Ishikawa (cell line): ENCODE measurements at regions not wholly inside any gene's neighbourhood (a gene's known extent, or its start where the extent isn't known, plus 50 kb on each side); places are given as distances from the start of the nearest gene placed in this dataset.
A peak's percentile ranks its signal among the peaks of the same experiment; 100 is the strongest.

Source experiments
- CEBPB ChIP-seq: IDR thresholded peaks from 2 replicates; pipeline ENCODE4 v1.6.1; 2012
- CREB1 ChIP-seq: IDR thresholded peaks from 2 replicates; pipeline ENCODE4 v1.6.1; 2012; ENCODE audit warnings: low read depth
- EGR1 ChIP-seq: IDR thresholded peaks from 2 replicates; pipeline ENCODE4 v1.6.1; 2012
- EP300 ChIP-seq: IDR thresholded peaks from 2 replicates; pipeline ENCODE4 v1.6.1; 2012; ENCODE audit warnings: borderline replicate concordance
- FOXM1 ChIP-seq: IDR thresholded peaks from 2 replicates; pipeline ENCODE4 v1.6.1; 2012; ENCODE audit warnings: low read depth, borderline replicate concordance
- NFIC ChIP-seq: IDR thresholded peaks from 2 replicates; pipeline ENCODE4 v1.6.1; 2012
- RAD21 ChIP-seq: IDR thresholded peaks from 2 replicates; pipeline ENCODE4 v1.6.1; 2012; ENCODE audit warnings: low read depth
- TAF1 ChIP-seq: IDR thresholded peaks from 2 replicates; pipeline ENCODE4 v1.6.1; 2012; ENCODE audit warnings: low read depth, mild to moderate bottlenecking
- TCF12 ChIP-seq: IDR thresholded peaks from 2 replicates; pipeline ENCODE4 v1.6.1; 2012; ENCODE audit warnings: low read depth
- TEAD4 ChIP-seq: IDR thresholded peaks from 2 replicates; pipeline ENCODE4 v1.6.1; 2012
- YY1 ChIP-seq: IDR thresholded peaks from 2 replicates; pipeline ENCODE4 v1.6.1; 2012; ENCODE audit warnings: low read depth
- ZBTB7A ChIP-seq: IDR thresholded peaks from 2 replicates; pipeline ENCODE4 v1.6.1; 2012; ENCODE audit warnings: low read depth
- TF ChIP-seq, protein P1 (sequence below): IDR thresholded peaks from 2 replicates; pipeline ENCODE4 v1.6.1; 2012
- TF ChIP-seq, protein P2 (sequence below): IDR thresholded peaks from 2 replicates; pipeline ENCODE4 v1.6.1; 2012
- TF ChIP-seq, protein P3 (sequence below): IDR thresholded peaks from 2 replicates; pipeline ENCODE4 v1.6.1; 2012; ENCODE audit warnings: low read depth, mild to moderate bottlenecking

DNA sequence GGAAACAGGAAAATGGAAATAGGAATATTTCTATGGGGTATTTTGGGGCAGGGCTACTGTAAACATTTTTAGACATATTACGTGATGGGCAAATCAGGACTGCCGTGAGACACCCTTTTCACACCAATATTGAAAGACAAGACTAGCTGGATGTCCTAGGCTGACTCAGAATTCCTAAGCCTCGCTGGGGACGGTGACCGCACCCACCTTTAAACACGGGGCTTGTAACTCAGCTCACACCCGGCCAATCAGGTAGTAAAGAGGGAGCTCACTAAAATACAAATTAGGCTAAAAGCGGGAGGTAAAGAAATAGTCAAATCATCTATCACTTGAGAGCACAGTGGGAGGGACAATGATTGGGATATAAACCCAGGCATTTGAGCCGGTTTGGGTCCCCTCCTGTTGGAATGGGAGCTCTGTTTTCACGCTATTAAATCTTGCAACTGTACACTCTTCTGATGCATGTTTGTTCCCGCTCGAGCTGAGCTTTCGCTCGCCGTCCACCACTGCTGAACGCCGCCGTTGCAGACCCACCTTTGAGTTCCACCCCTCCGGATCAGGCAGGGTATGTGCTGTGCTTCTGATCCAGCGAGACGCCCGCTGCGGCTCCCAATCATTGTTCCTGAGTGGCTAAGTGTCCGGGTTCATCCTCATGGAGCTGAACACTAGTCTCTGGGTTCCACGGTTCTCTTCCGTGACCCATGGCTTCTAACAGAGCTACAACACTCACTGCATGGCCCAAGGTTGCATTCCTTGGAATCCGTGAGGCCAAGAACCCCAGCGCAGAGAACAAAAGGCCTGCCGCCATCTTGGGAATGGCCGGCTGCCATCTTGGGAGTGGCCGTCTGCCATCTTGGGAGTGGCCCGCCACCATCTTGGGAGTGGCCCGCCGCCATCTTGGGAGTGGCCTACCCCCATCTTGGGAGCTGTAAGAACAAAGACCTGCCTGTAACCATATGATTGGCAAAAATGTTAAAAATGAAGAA, 152.6 kb downstream of the CRLF2 start:
- no peak for TF ChIP-seq CREB1
- TF ChIP-seq YY1 = peak; percentile 82

DNA sequence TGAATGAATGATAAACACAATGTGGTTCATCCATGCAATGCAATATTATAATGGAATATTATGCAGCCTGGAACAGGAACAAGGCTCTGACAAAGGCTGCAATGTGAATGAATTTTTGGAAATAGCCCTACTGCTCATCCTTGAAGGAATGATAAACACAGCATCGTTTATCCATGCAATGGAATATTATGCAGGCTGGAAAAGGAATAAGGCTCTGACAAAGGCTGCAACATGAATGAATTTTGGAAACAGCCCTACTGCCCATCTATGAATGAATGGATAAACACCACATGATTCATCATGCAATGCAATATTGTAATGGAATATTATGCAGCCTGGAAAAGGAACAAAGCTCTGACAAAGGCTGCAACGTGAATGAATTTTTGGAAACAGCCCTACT, 159.4 kb downstream of the CRLF2 start:
- TF ChIP-seq RAD21 (no peak), EGR1 (no peak), NFIC (no peak), CEBPB (no peak), TCF12 (no peak), FOXM1 (no peak), TEAD4 (no peak), EP300 (no peak), CREB1 (no peak), ZBTB7A (no peak), TAF1 (no peak), YY1 (no peak)
- TF ChIP-seq, protein P1, sequence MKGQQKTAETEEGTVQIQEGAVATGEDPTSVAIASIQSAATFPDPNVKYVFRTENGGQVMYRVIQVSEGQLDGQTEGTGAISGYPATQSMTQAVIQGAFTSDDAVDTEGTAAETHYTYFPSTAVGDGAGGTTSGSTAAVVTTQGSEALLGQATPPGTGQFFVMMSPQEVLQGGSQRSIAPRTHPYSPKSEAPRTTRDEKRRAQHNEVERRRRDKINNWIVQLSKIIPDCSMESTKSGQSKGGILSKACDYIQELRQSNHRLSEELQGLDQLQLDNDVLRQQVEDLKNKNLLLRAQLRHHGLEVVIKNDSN = no peak
- TF ChIP-seq, protein P2, sequence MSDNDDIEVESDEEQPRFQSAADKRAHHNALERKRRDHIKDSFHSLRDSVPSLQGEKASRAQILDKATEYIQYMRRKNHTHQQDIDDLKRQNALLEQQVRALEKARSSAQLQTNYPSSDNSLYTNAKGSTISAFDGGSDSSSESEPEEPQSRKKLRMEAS = no peak
- TF ChIP-seq, protein P3, sequence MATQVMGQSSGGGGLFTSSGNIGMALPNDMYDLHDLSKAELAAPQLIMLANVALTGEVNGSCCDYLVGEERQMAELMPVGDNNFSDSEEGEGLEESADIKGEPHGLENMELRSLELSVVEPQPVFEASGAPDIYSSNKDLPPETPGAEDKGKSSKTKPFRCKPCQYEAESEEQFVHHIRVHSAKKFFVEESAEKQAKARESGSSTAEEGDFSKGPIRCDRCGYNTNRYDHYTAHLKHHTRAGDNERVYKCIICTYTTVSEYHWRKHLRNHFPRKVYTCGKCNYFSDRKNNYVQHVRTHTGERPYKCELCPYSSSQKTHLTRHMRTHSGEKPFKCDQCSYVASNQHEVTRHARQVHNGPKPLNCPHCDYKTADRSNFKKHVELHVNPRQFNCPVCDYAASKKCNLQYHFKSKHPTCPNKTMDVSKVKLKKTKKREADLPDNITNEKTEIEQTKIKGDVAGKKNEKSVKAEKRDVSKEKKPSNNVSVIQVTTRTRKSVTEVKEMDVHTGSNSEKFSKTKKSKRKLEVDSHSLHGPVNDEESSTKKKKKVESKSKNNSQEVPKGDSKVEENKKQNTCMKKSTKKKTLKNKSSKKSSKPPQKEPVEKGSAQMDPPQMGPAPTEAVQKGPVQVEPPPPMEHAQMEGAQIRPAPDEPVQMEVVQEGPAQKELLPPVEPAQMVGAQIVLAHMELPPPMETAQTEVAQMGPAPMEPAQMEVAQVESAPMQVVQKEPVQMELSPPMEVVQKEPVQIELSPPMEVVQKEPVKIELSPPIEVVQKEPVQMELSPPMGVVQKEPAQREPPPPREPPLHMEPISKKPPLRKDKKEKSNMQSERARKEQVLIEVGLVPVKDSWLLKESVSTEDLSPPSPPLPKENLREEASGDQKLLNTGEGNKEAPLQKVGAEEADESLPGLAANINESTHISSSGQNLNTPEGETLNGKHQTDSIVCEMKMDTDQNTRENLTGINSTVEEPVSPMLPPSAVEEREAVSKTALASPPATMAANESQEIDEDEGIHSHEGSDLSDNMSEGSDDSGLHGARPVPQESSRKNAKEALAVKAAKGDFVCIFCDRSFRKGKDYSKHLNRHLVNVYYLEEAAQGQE = no peak

DNA sequence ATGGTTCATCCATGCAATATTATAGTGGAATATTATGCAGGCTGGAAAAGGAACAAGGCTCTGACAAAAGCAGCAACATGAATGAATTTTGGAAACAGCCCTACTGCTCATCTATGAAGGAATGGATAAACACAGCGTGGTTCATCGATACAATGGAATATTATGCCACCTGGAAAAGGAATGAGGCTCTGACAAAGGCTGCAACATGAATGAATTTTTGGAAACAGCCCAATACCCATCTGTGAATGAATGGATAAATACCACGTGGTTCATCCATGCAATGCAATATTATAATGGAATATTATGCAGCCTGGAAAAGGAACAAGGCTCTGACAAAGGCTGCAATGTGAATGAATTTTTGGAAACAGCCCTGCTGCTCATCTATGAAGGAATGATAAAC, 160.4 kb downstream of the CRLF2 start:
- TF ChIP-seq, protein P2 = no peak
- no peak for TF ChIP-seq TAF1
- TF ChIP-seq CEBPB = no peak
- no peak for TF ChIP-seq TEAD4
- no peak for TF ChIP-seq ZBTB7A
- no peak for TF ChIP-seq EP300

DNA sequence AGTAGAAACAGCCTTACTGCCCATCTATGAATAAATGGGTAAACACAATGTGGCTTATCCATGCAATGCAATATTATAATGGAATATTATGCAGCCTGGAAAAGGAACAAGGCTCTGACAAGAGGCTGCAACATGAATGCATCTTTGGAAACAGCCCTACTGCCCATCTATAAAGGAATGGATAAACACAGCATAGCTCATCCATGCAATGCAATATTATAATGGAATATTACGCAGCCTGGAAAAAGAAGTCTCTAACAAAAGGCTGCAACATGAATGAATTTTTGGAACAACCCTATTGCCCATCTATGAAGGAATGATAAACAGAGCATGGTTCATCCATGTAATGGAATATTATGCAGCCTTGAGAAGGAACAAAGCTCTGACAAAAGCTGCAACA, 161.0 kb downstream of the CRLF2 start:
- TF ChIP-seq EP300 = no peak
- TF ChIP-seq, protein P3 = no peak
- no peak for TF ChIP-seq CREB1
- no peak for TF ChIP-seq YY1
- TF ChIP-seq FOXM1 = no peak
- TF ChIP-seq, protein P1 = no peak
- TF ChIP-seq TCF12 = no peak
- TF ChIP-seq ZBTB7A = no peak
- no peak for TF ChIP-seq NFIC
- TF ChIP-seq TAF1 = no peak
- no peak for TF ChIP-seq EGR1
- no peak for TF ChIP-seq TEAD4
- no peak for TF ChIP-seq RAD21
- TF ChIP-seq, protein P2 = no peak
- TF ChIP-seq CEBPB = no peak

DNA sequence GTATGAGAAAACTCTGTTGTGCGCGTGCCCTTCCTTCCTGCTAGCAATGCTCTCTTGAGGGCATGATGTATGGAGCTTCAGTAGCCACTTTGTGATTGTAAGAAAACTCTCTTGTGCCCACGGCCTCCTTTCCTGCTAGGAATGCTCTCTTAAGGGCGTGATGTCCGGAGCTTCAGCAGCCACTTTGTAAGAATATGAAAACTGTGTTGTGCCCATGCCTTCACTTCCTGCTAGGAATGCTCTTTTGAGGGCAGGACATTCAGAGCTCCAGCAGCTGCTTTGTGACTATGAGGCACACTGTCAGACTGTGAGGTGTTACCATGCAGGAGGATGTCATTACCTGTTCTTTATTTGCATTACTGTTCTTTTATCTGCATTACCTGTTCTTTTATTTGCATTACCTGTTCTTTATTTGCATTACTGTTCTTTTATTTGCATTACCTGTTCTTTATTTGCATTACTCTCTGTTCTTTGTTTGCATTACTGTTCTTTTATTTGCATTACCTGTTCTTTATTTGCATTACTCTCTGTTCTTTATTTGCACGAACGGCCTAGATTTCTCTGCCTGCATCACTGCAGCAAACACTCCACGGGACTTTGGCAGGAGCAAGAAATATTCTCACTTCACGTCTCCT, 166.7 kb downstream of the CRLF2 start:
- TF ChIP-seq NFIC = no peak
- TF ChIP-seq, protein P1 = no peak
- TF ChIP-seq RAD21 = no peak
- no peak for TF ChIP-seq FOXM1
- no peak for TF ChIP-seq EGR1
- no peak for TF ChIP-seq CREB1
- TF ChIP-seq TCF12 = no peak
- TF ChIP-seq, protein P2 = no peak
- TF ChIP-seq TAF1 = no peak
- no peak for TF ChIP-seq YY1
- TF ChIP-seq ZBTB7A = no peak
- no peak for TF ChIP-seq EP300
- no peak for TF ChIP-seq TEAD4
